Type B pancreatic cell (in vitro differentiated cells): ENCODE measurements at regions not wholly inside any gene's neighbourhood (a gene's known extent, or its start where the extent isn't known, plus 50 kb on each side); places are given as distances from the start of the nearest gene placed in this dataset.
A peak's percentile ranks its signal among the peaks of the same experiment; 100 is the strongest.
"Not testable (repeated sequence)": the region's sequence is repeated elsewhere in the genome, so short reads cannot be mapped to it uniquely, and the experiment has no call there.

ENCODE experiments used
- DNase-seq: peaks from one replicate; pipeline ENCODE4 v3.0.0; 2021; ENCODE audit warnings: mixed read lengths; ENCODE audit not compliant: unreplicated experiment; ENCODE audit errors: extremely low spot score
- H3K27ac Mint-ChIP-seq: 2 replicates; pipeline ENCODE4 v1.8.0; 2021; ENCODE audit warnings: mild to moderate bottlenecking, mixed read lengths
- H3K27me3 Mint-ChIP-seq: 2 replicates; pipeline ENCODE4 v1.8.0; 2021; ENCODE audit warnings: mixed read lengths
- H3K36me3 Mint-ChIP-seq: 2 replicates; pipeline ENCODE4 v1.8.0; 2021; ENCODE audit warnings: mixed read lengths
- H3K4me1 Mint-ChIP-seq: one replicate; pipeline ENCODE4 v1.8.0; 2021; ENCODE audit warnings: mixed read lengths; ENCODE audit not compliant: unreplicated experiment
- H3K4me3 Mint-ChIP-seq: 2 replicates; pipeline ENCODE4 v1.8.0; 2021; ENCODE audit warnings: mild to moderate bottlenecking, mixed read lengths
- H3K9me3 Mint-ChIP-seq: 2 replicates; pipeline ENCODE4 v1.8.0; 2021; ENCODE audit warnings: mixed read lengths
- TF ChIP-seq, protein P1 (sequence below): fragments of 200-600 bp; sonication (generic); conservative IDR thresholded peaks from 2 replicates; pipeline ENCODE4 v1.5.0; 2021; ENCODE audit warnings: antibody characterized with exemption, mild to moderate bottlenecking

DNA sequence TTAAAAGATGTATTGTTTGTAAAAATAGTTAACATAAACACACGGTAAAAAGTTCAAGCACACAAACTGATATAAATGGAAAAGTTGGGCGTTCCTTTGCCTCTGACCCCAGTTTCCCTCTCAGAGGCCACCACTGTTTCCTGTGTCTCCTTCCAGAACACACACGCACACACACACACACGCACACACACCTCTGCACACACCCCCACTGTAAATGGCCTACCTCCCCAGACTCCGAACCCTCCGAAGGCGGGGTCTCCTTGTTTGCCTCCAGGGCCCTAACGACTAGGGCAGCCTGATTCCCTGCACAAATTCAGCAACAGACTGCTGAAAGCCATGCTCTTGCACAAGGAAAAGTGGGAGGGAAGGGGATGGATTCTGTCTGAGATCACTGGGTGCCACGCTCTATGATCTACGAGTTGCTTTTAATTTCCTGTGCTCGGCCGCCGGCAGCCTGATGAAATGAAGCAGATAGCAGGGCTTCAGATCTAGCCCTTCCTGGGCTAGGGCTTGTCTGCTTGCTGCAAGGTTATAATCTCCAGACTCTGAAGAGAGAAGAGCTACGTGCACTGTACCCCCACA is 184.0 kb upstream of the IL12B start:
- TF ChIP-seq, protein P1, sequence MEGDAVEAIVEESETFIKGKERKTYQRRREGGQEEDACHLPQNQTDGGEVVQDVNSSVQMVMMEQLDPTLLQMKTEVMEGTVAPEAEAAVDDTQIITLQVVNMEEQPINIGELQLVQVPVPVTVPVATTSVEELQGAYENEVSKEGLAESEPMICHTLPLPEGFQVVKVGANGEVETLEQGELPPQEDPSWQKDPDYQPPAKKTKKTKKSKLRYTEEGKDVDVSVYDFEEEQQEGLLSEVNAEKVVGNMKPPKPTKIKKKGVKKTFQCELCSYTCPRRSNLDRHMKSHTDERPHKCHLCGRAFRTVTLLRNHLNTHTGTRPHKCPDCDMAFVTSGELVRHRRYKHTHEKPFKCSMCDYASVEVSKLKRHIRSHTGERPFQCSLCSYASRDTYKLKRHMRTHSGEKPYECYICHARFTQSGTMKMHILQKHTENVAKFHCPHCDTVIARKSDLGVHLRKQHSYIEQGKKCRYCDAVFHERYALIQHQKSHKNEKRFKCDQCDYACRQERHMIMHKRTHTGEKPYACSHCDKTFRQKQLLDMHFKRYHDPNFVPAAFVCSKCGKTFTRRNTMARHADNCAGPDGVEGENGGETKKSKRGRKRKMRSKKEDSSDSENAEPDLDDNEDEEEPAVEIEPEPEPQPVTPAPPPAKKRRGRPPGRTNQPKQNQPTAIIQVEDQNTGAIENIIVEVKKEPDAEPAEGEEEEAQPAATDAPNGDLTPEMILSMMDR = no peak
- no peak for DNase-seq
- Mint-ChIP-seq H3K4me1 (peaks cover 33% of the 10 kb centered on the region), H3K27ac (peak overlapping the region; percentile 28), H3K4me3 (peak overlapping the region; percentile 28), H3K27me3 (peaks cover 8% of the 10 kb centered on the region), H3K9me3 (no peaks in the 10 kb centered on the region), H3K36me3 (no peaks in the 10 kb centered on the region)

DNA sequence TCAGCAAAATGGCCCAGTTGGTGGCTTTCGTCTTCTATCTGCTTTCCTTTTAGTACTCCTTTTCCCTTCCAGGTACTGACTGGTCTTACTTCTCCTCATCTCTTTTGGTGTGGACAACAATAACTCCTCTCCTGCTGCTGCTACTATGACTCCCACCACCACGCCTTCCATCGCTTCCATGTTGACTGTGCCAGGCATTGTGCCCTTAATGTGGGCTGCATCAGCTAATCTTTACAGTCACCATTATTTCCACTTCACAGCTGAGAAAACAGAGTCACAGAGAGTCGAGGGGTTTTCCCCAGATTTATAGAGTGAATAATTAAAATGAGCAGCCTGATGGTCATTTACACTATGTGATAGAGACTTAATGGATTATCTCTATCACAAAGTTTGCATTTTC is 184.9 kb upstream of the IL12B start:
- no peaks in the 10 kb centered on the region for H3K9me3 Mint-ChIP-seq
- H3K27me3 Mint-ChIP-seq = peaks cover 8% of the 10 kb centered on the region
- TF ChIP-seq, protein P1 = no peak
- H3K27ac Mint-ChIP-seq = no peak overlapping the region
- no peaks in the 10 kb centered on the region for H3K36me3 Mint-ChIP-seq
- H3K4me3 Mint-ChIP-seq = no peak overlapping the region
- DNase-seq = no peak
- H3K4me1 Mint-ChIP-seq = peaks cover 27% of the 10 kb centered on the region

DNA sequence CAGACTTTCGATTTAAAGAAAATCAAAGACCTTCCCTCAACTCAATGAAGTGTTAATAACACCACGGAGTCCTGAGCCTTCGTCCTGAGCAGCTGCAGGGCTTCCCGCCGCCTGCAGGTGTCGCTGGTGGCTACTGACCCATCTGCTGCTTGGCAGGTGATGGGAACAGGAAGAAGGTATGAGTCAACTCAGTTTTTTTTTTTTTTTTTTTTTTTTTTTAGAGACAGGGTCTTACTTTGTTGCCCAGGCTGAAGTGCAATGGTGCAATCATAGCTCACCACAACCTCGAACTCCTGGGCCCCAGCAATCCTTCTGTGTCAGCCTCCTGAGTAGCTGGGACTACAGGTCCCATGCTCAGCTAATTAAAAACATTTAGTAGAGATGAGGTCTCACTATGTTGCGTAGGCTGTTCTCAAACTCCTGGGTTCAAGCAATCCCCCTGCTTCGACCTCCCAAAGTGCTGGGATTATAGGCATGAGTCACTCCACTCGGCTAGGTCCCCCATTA is 185.7 kb upstream of the IL12B start:
- TF ChIP-seq, protein P1 = peak; percentile 83
- Mint-ChIP-seq H3K36me3 (no peaks in the 10 kb centered on the region), H3K27me3 (peaks cover 8% of the 10 kb centered on the region), H3K4me1 (peaks cover 20% of the 10 kb centered on the region), H3K27ac (no peak overlapping the region), H3K9me3 (no peaks in the 10 kb centered on the region), H3K4me3 (no peak overlapping the region)
- no peak for DNase-seq

DNA sequence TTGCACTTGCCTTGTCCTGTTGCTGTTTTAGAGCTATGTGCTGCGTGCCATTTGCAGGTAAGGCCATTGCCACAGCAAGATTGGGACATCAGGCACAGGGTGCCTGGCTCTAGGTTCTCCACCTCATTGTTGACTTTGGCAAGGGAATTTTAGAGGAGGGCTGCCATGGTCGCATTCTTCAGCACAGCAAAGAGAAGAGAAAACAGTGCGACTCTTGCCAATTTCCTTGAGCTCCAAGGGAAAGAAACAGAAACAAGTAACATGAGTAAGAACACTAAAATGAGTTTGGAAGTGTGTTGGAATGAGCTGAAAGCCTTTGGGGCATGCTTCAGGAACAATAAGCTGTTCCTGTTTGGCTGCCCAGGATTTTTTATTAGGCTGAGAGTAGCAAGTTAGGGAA is 188.1 kb upstream of the IL12B start:
- no peaks in the 10 kb centered on the region for H3K9me3 Mint-ChIP-seq
- H3K27me3 Mint-ChIP-seq = peaks cover 8% of the 10 kb centered on the region
- no peak overlapping the region for H3K4me3 Mint-ChIP-seq
- no peak for DNase-seq
- no peaks in the 10 kb centered on the region for H3K36me3 Mint-ChIP-seq
- peaks cover 13% of the 10 kb centered on the region for H3K4me1 Mint-ChIP-seq
- H3K27ac Mint-ChIP-seq = no peak overlapping the region
- TF ChIP-seq, protein P1 = no peak

DNA sequence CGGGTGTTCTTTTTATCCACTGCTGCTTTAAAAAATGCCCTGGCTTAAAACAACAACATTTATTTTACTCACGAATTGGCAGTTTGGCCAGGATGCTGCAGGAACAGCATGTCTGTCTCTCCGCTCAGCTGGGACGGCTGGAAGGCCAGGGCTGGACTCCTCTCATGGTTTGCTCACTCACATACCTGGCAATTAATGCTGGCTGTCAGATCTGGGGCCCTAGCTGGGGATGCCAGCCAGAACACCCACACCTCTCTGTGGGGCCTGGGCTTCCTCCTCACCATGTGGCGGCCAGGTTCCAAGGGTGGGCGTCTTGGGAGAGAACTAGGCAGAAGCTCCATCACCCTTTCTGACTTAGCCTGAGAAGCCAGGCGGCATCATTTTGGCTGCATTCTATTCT is 189.1 kb upstream of the IL12B start:
- Mint-ChIP-seq H3K36me3 (no peaks in the 10 kb centered on the region), H3K4me1 (peaks cover 8% of the 10 kb centered on the region), H3K27me3 (peaks cover 8% of the 10 kb centered on the region), H3K4me3 (no peak overlapping the region), H3K9me3 (no peaks in the 10 kb centered on the region), H3K27ac (no peak overlapping the region)
- TF ChIP-seq, protein P1 = no peak
- DNase-seq = no peak

DNA sequence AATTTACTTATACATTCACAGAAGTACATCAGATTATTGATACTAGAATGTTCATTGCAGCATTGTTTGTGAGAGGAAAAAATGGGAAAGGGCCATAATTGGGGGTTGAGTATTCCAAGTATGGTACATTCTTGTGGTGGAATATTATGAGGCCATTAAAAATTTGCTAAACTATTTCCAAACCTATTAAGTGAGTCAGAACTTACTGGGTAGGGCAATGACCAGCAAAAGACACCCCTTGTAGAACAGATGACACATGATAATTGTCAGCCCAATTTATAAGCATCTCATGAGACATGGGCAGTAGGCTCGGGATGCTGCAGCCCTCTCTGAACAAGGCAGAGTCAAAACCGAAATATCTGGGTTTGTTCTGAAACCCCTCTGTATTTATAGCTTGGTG is 192.6 kb upstream of the IL12B start:
- H3K4me1 Mint-ChIP-seq = no peaks in the 10 kb centered on the region
- no peaks in the 10 kb centered on the region for H3K27me3 Mint-ChIP-seq
- DNase-seq = no peak
- no peak overlapping the region for H3K4me3 Mint-ChIP-seq
- no peak overlapping the region for H3K27ac Mint-ChIP-seq
- H3K9me3 Mint-ChIP-seq = no peaks in the 10 kb centered on the region
- H3K36me3 Mint-ChIP-seq = no peaks in the 10 kb centered on the region
- TF ChIP-seq, protein P1 = no peak

DNA sequence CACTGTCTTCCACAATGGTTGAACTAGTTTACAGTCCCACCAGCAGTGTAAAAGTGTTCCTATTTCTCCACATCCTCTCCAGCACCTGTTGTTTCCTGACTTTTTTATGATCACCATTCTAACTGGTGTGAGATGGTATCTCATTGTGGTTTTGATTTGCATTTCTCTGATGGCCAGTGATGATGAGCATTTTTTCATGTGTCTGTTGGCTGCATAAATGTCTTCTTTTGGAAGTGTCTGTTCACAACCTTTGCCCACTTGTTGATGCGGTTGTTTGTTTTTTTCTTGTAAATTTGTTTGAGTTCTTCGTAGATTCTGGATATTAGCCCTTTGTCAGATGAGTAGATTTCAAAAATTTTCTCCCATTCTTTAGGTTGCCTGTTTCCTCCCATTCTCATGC is 194.0 kb upstream of the IL12B start:
- H3K9me3 Mint-ChIP-seq, H3K4me1 Mint-ChIP-seq, H3K27ac Mint-ChIP-seq, H3K4me3 Mint-ChIP-seq, H3K36me3 Mint-ChIP-seq, DNase-seq, H3K27me3 Mint-ChIP-seq: not testable (repeated sequence)
